ENCODE measurements at regions not wholly inside any gene's neighbourhood (a gene's known extent, or its start where the extent isn't known, plus 50 kb on each side); places are given as distances from the start of the nearest gene placed in this dataset.

DNA sequence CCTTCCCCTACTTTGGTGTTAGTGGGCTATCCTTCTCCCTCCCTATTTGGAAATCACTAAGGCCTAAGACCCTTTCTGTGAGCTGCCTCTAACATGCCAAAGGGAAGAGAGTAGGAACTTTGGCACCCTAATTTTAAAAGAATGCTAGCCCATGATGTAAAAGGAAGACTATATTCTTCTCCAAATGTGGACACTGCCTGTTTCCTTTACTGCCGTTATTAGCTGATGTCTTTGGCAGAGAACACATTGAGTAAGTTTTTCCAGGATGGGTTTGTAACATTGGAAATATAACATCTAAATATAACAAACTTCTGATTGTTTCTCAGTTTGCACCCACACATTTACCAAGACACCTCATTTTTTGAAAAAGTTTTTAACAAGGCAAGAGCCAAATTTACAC is 56.9 kb upstream of the TNKS2 start:
- H2AFZ ChIP-seq (ENCODE audit: low read length), result no peak overlapping the region
- Mint-ChIP-seq H3K9me3 (no peaks in the 10 kb centered on the region), H3K27me3 (ENCODE audit: low read depth) (peaks cover 46% of the 10 kb centered on the region), H3K4me3 (no peak overlapping the region), H3K36me3 (ENCODE audit: insufficient read depth in 1 of 3, low read depth in 3 of 3) (no peaks in the 10 kb centered on the region), H3K27ac (no peak overlapping the region), H3K4me1 (peaks cover 20 to 23% of the 10 kb centered on the region in 2 experiments)
- no CpG with 5 or more reads among the region's 1 CpG for WGBS (ENCODE audit: extremely low coverage, insufficient read length, low lambda C conversion rate)
- H2BK15ac ChIP-seq (ENCODE audit: low read depth, low read length), result no peak overlapping the region
- no peak overlapping the region for H3K9ac ChIP-seq (ENCODE audit: extremely low read depth, insufficient read length, low read length)
- no peaks in the 10 kb centered on the region for H3K9me3 ChIP-seq (ENCODE audit: control insufficient read depth, low read depth, low read length)
- H2BK120ac ChIP-seq (ENCODE audit: low read depth, low read length, poor library complexity, severe bottlenecking), result no peak overlapping the region
- DNase-seq, result no peak
- TF ChIP-seq, protein P1, sequence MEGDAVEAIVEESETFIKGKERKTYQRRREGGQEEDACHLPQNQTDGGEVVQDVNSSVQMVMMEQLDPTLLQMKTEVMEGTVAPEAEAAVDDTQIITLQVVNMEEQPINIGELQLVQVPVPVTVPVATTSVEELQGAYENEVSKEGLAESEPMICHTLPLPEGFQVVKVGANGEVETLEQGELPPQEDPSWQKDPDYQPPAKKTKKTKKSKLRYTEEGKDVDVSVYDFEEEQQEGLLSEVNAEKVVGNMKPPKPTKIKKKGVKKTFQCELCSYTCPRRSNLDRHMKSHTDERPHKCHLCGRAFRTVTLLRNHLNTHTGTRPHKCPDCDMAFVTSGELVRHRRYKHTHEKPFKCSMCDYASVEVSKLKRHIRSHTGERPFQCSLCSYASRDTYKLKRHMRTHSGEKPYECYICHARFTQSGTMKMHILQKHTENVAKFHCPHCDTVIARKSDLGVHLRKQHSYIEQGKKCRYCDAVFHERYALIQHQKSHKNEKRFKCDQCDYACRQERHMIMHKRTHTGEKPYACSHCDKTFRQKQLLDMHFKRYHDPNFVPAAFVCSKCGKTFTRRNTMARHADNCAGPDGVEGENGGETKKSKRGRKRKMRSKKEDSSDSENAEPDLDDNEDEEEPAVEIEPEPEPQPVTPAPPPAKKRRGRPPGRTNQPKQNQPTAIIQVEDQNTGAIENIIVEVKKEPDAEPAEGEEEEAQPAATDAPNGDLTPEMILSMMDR (conservative IDR thresholded peaks at IDR 0.05), result no peak
- no peak overlapping the region for H4K5ac ChIP-seq (ENCODE audit: insufficient read length, low read depth, low read length)
- no peak overlapping the region for H3K18ac ChIP-seq (ENCODE audit: insufficient read length, low read depth, low read length)
- no peak overlapping the region for H4K8ac ChIP-seq (replicated peaks; ENCODE audit: insufficient read length, low read depth, low read length)
- H3T11ph ChIP-seq (ENCODE audit: low read length), result no peak overlapping the region
- H3K27ac ChIP-seq (ENCODE audit: insufficient read length, low read depth, low read length), result no peak overlapping the region
- H2BK12ac ChIP-seq (ENCODE audit: insufficient read length, low read depth, low read length), result no peak overlapping the region
- H3K4ac ChIP-seq (ENCODE audit: low read depth, low read length), result no peak overlapping the region
- H3K4me2 ChIP-seq (ENCODE audit: insufficient read depth, insufficient read length, low read length), result no peak overlapping the region
- no peak overlapping the region for H3K14ac ChIP-seq (ENCODE audit: insufficient read depth, low read length)
- H2AK5ac ChIP-seq (ENCODE audit: insufficient read length, low read length), result no peak overlapping the region
- no peaks in the 10 kb centered on the region for H4K20me1 ChIP-seq (ENCODE audit: control insufficient read depth, insufficient read depth, insufficient read length)
- H3K4me1 ChIP-seq (ENCODE audit: insufficient read depth, low read length), result peaks cover 2% of the 10 kb centered on the region
- H3K56ac ChIP-seq (ENCODE audit: insufficient read length, low read depth, low read length), result no peak overlapping the region
- H2BK5ac ChIP-seq (ENCODE audit: insufficient read length, low read length), result no peak overlapping the region
- no peak overlapping the region for H2BK20ac ChIP-seq (ENCODE audit: low read depth, low read length, poor library complexity, severe bottlenecking)
- H3K27me3 ChIP-seq (ENCODE audit: insufficient read depth, low read length), result no peaks in the 10 kb centered on the region
- no peaks in the 10 kb centered on the region for H3K23me2 ChIP-seq (ENCODE audit: insufficient read length, low read depth, low read length, poor library complexity, severe bottlenecking)
- no peaks in the 10 kb centered on the region for H3K79me2 ChIP-seq (ENCODE audit: insufficient read depth, low read length)
- H3K23ac ChIP-seq (ENCODE audit: insufficient read length, low read depth, low read length), result no peak overlapping the region
- no peak overlapping the region for H4K91ac ChIP-seq (ENCODE audit: insufficient read length, low read depth, low read length)
- H3K79me1 ChIP-seq (ENCODE audit: insufficient read depth, low read depth, low read length, poor library complexity, severe bottlenecking), result no peaks in the 10 kb centered on the region
